ENCODE measurements at regions not wholly inside any gene's neighbourhood (a gene's known extent, or its start where the extent isn't known, plus 50 kb on each side); places are given as distances from the start of the nearest gene placed in this dataset.

DNA sequence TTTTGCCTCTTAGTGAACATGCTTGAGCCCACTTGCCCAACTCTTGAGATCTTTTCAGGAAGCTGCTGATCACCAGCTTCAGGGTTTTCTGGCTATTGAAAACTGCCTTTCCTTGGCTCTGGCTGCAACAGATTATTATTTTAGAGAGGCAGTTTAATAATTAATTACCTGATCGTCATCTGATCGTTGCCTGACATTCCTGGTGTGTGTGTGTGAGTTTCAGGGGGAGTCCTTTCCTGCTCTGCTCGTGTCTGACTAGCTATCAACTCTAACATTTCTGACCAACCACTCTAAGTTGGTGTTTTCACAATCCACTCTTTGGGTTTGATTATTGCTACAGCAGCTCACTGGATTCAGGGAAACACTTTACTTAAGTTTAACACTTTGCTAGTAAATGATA is 84.3 kb upstream of the SPATA16 start:
- TF ChIP-seq YY1 (IDR thresholded peaks at IDR 0.05; ENCODE audit: low read depth) (no peak), NFIC (IDR thresholded peaks at IDR 0.05) (no peak), ZBTB7A (IDR thresholded peaks at IDR 0.05; ENCODE audit: low read depth) (no peak), CREB1 (IDR thresholded peaks at IDR 0.05; ENCODE audit: low read depth) (no peak), EGR1 (IDR thresholded peaks at IDR 0.05) (no peak), TCF12 (IDR thresholded peaks at IDR 0.05; ENCODE audit: low read depth) (no peak), CEBPB (IDR thresholded peaks at IDR 0.05) (no peak), FOXM1 (IDR thresholded peaks at IDR 0.05; ENCODE audit: borderline replicate concordance, low read depth) (no peak), TEAD4 (IDR thresholded peaks at IDR 0.05) (no peak), EP300 (IDR thresholded peaks at IDR 0.05; ENCODE audit: borderline replicate concordance) (no peak), TAF1 (IDR thresholded peaks at IDR 0.05; ENCODE audit: low read depth) (no peak), RAD21 (IDR thresholded peaks at IDR 0.05; ENCODE audit: low read depth) (no peak)
- TF ChIP-seq, protein P1, sequence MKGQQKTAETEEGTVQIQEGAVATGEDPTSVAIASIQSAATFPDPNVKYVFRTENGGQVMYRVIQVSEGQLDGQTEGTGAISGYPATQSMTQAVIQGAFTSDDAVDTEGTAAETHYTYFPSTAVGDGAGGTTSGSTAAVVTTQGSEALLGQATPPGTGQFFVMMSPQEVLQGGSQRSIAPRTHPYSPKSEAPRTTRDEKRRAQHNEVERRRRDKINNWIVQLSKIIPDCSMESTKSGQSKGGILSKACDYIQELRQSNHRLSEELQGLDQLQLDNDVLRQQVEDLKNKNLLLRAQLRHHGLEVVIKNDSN (IDR thresholded peaks at IDR 0.05), result no peak
- TF ChIP-seq, protein P2, sequence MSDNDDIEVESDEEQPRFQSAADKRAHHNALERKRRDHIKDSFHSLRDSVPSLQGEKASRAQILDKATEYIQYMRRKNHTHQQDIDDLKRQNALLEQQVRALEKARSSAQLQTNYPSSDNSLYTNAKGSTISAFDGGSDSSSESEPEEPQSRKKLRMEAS (IDR thresholded peaks at IDR 0.05), result no peak
- TF ChIP-seq, protein P3, sequence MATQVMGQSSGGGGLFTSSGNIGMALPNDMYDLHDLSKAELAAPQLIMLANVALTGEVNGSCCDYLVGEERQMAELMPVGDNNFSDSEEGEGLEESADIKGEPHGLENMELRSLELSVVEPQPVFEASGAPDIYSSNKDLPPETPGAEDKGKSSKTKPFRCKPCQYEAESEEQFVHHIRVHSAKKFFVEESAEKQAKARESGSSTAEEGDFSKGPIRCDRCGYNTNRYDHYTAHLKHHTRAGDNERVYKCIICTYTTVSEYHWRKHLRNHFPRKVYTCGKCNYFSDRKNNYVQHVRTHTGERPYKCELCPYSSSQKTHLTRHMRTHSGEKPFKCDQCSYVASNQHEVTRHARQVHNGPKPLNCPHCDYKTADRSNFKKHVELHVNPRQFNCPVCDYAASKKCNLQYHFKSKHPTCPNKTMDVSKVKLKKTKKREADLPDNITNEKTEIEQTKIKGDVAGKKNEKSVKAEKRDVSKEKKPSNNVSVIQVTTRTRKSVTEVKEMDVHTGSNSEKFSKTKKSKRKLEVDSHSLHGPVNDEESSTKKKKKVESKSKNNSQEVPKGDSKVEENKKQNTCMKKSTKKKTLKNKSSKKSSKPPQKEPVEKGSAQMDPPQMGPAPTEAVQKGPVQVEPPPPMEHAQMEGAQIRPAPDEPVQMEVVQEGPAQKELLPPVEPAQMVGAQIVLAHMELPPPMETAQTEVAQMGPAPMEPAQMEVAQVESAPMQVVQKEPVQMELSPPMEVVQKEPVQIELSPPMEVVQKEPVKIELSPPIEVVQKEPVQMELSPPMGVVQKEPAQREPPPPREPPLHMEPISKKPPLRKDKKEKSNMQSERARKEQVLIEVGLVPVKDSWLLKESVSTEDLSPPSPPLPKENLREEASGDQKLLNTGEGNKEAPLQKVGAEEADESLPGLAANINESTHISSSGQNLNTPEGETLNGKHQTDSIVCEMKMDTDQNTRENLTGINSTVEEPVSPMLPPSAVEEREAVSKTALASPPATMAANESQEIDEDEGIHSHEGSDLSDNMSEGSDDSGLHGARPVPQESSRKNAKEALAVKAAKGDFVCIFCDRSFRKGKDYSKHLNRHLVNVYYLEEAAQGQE (IDR thresholded peaks at IDR 0.05; ENCODE audit: low read depth), result no peak

DNA sequence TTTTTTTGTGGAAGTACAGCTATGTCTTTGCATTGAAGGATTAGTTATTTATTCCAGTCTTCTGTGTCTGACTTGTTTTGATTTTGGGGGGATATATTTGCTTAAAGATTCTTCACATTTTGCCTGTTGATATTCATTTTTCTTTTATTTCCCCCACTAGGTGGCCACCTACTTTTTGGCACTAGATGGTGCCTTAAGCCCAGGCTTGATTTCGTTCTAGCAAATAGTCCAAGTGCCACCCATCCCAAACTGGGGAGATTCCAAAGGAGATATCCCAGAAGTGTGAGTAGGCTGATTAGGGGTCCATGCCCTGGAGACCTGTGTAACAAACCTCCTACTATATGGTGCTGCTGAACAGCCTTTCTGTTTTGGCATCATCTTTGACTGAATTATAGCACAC is 80.0 kb upstream of the SPATA16 start:
- TF ChIP-seq RAD21 (IDR thresholded peaks at IDR 0.05; ENCODE audit: low read depth), result peak; percentile 61
- TF ChIP-seq FOXM1 (IDR thresholded peaks at IDR 0.05; ENCODE audit: borderline replicate concordance, low read depth), result no peak

DNA sequence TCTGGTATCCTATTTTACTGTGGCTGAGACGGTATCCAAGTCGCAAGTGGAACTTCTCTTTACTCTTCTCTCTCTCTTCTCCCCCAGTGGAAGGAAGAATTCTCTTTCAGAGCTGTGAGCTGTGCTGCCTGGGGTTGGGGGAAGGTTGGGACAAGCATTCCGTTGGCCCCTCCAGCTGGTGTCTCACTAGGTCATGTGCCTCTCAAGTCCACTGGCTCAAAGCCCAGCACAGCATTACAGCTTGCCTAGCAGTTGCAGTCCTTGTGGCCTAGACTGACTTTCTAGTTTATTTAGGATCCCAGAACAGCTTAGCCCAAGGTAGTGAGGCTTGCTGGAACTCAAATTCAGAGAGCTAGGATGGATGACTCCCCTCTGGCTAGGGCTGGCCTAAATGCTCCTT is 76.1 kb upstream of the SPATA16 start:
- TF ChIP-seq, protein P3 (IDR thresholded peaks at IDR 0.05; ENCODE audit: low read depth), result no peak
- TF ChIP-seq YY1 (IDR thresholded peaks at IDR 0.05; ENCODE audit: low read depth), result no peak
- no peak for TF ChIP-seq ZBTB7A (IDR thresholded peaks at IDR 0.05; ENCODE audit: low read depth)
- no peak for TF ChIP-seq EP300 (IDR thresholded peaks at IDR 0.05; ENCODE audit: borderline replicate concordance)
- no peak for TF ChIP-seq CEBPB (IDR thresholded peaks at IDR 0.05)
- no peak for TF ChIP-seq CREB1 (IDR thresholded peaks at IDR 0.05; ENCODE audit: low read depth)
- no peak for TF ChIP-seq FOXM1 (IDR thresholded peaks at IDR 0.05; ENCODE audit: borderline replicate concordance, low read depth)
- no peak for TF ChIP-seq RAD21 (IDR thresholded peaks at IDR 0.05; ENCODE audit: low read depth)
- TF ChIP-seq TCF12 (IDR thresholded peaks at IDR 0.05; ENCODE audit: low read depth), result no peak
- no peak for TF ChIP-seq TAF1 (IDR thresholded peaks at IDR 0.05; ENCODE audit: low read depth)
- no peak for TF ChIP-seq EGR1 (IDR thresholded peaks at IDR 0.05)

- TF ChIP-seq, protein P1 (IDR thresholded peaks at IDR 0.05), result no peak
- TF ChIP-seq, protein P3 (IDR thresholded peaks at IDR 0.05; ENCODE audit: low read depth), result no peak
- TF ChIP-seq, protein P2 (IDR thresholded peaks at IDR 0.05), result no peak
- TF ChIP-seq TEAD4 (IDR thresholded peaks at IDR 0.05) (no peak), NFIC (IDR thresholded peaks at IDR 0.05) (no peak), RAD21 (IDR thresholded peaks at IDR 0.05; ENCODE audit: low read depth) (no peak), YY1 (IDR thresholded peaks at IDR 0.05; ENCODE audit: low read depth) (no peak), ZBTB7A (IDR thresholded peaks at IDR 0.05; ENCODE audit: low read depth) (no peak), EGR1 (IDR thresholded peaks at IDR 0.05) (no peak), TCF12 (IDR thresholded peaks at IDR 0.05; ENCODE audit: low read depth) (no peak), CEBPB (IDR thresholded peaks at IDR 0.05) (no peak), FOXM1 (IDR thresholded peaks at IDR 0.05; ENCODE audit: borderline replicate concordance, low read depth) (no peak)
Observed at GRCh38 chr3:173216063-173216462, 75.0 kb upstream of the SPATA16 start.

DNA sequence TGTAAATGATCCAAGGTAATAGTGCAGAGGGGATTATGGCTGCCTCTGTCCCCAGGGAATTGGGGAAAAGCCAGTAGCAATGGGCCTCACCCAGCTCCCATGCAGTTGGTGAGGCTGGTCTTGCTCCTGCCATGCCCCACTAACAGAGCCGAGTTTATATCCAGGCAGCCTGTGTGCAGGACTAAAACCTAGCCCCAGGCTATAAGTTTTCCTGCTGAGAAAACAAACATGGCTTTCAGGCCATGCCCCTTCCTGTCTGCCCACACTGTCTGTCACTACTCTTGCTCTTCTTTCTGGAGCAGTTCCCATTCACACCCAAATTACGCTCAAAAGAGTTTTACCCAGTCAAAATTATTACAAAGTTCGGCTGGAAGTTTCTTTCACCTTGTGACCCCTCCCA is 73.5 kb upstream of the SPATA16 start:
- TF ChIP-seq EGR1 (IDR thresholded peaks at IDR 0.05), result no peak
- no peak for TF ChIP-seq TCF12 (IDR thresholded peaks at IDR 0.05; ENCODE audit: low read depth)
